ENCODE measurements at regions not wholly inside any gene's neighbourhood (a gene's known extent, or its start where the extent isn't known, plus 50 kb on each side); places are given as distances from the start of the nearest gene placed in this dataset.

- no peak overlapping the region for H3K27ac ChIP-seq
- DNase-seq = no peak
- no peak for TF ChIP-seq CTCF (IDR thresholded peaks at IDR 0.05)
- H3K27me3 ChIP-seq = no peaks in the 10 kb centered on the region
- H3K9me3 ChIP-seq = no peaks in the 10 kb centered on the region
- ATAC-seq = no peak
- H3K4me3 ChIP-seq = no peak overlapping the region
- intact Hi-C loops (cut with DNase I) = no loop called here
- no peaks in the 10 kb centered on the region for H3K4me1 ChIP-seq
- no peaks in the 10 kb centered on the region for H3K36me3 ChIP-seq
These were observed 208.6 kb downstream of the PSAT1 start for GRCh38 chr9:78505546-78505945.

- no peaks in the 10 kb centered on the region for H3K36me3 ChIP-seq
- no peak for ATAC-seq
- no peak for DNase-seq
- intact Hi-C loops (cut with DNase I) = no loop called here
- H3K4me3 ChIP-seq = no peak overlapping the region
- peaks cover 0 to 6% of the 10 kb centered on the region in 2 donors for H3K9me3 ChIP-seq
- H3K4me1 ChIP-seq = no peaks in the 10 kb centered on the region
- TF ChIP-seq CTCF (IDR thresholded peaks at IDR 0.05) = no peak
- no peak overlapping the region for H3K27ac ChIP-seq
- H3K27me3 ChIP-seq = no peaks in the 10 kb centered on the region
These were observed 210.1 kb downstream of the PSAT1 start for GRCh38 chr9:78507037-78507436.

GRCh38 chr9:78510035-78510434, 213.1 kb downstream of the PSAT1 start:
- no peak overlapping the region for H3K4me3 ChIP-seq
- TF ChIP-seq CTCF (IDR thresholded peaks at IDR 0.05) = no peak
- intact Hi-C loops (cut with DNase I) = no loop called here
- H3K27ac ChIP-seq = no peak overlapping the region
- peaks cover 0 to 18% of the 10 kb centered on the region in 2 donors for H3K9me3 ChIP-seq
- no peaks in the 10 kb centered on the region for H3K27me3 ChIP-seq
- no peaks in the 10 kb centered on the region for H3K36me3 ChIP-seq
- ATAC-seq (no peak), DNase-seq (no peak)
- H3K4me1 ChIP-seq = no peaks in the 10 kb centered on the region

- H3K9me3 ChIP-seq = peaks cover 0 to 37% of the 10 kb centered on the region in 2 donors
- TF ChIP-seq CTCF (IDR thresholded peaks at IDR 0.05) = no peak
- no peak for ATAC-seq
- intact Hi-C loops (cut with DNase I) = no loop called here
- no peaks in the 10 kb centered on the region for H3K27me3 ChIP-seq
- no peak overlapping the region for H3K27ac ChIP-seq
- H3K36me3 ChIP-seq = no peaks in the 10 kb centered on the region
- no peak overlapping the region for H3K4me3 ChIP-seq
- no peak for DNase-seq
- no peaks in the 10 kb centered on the region for H3K4me1 ChIP-seq
These were observed 218.2 kb downstream of the PSAT1 start for GRCh38 chr9:78515108-78515507.

- no peak for TF ChIP-seq CTCF (IDR thresholded peaks at IDR 0.05)
- Histone ChIP-seq H3K27ac (no peak overlapping the region), H3K36me3 (no peaks in the 10 kb centered on the region), H3K4me3 (no peak overlapping the region), H3K4me1 (no peaks in the 10 kb centered on the region), H3K27me3 (no peaks in the 10 kb centered on the region), H3K9me3 (peaks cover 0 to 49% of the 10 kb centered on the region in 2 donors)
- no peak for DNase-seq
- no peak for ATAC-seq
- intact Hi-C loops (cut with DNase I) = no loop called here
These were observed 222.9 kb downstream of the PSAT1 start for GRCh38 chr9:78519786-78520185.

Measured in left lung (tissue), 4 donors.